HepG2 (cell line): ENCODE measurements at regions not wholly inside any gene's neighbourhood (a gene's known extent, or its start where the extent isn't known, plus 50 kb on each side); places are given as distances from the start of the nearest gene placed in this dataset.

Experiments used
- ATAC-seq: fragments of 200-7000 bp; cut with Tn5 transposase; 3 replicates; pipeline ENCODE4 v1.9.1; 2020; ENCODE audit warnings: mild to moderate bottlenecking, moderate library complexity
- BruUV-seq: library from RNA; stranded (reverse); fragments of 400-500 nt; replicated peaks from 2 replicates; lab custom pipeline; 2021; lab: Mats Ljungman, UMichigan
- CTCF ChIA-PET: fragments of 300-600 bp; formaldehyde crosslinking; extraction: SDS; loops from one replicate; lab custom pipeline; 2021; ENCODE audit warnings: low total read pairs, inconsistent platforms, low intra/inter-chr PET ratio; lab: Yijun Ruan, JAX
- POLR2A ChIA-PET: fragments of 350-600 bp; sonication (Branson Sonifier 250); formaldehyde crosslinking; loops from one replicate; lab custom pipeline; 2020; ENCODE audit warnings: antibody characterized with exemption, inconsistent platforms; lab: Yijun Ruan, JAX
- DNase-seq: peaks from one replicate; pipeline ENCODE4 v3.0.0-alpha.2; 2015; ENCODE audit warnings: low spot score
- FAIRE-seq: peaks from 3 replicates; lab custom pipeline; 2011; peaks lifted over from hg19 to GRCh38; lab: Jason Lieb, UNC
- H2AFZ ChIP-seq: one replicate; pipeline ENCODE4 v1.6.1; 2011; ENCODE audit warnings: low read length, inconsistent platforms
- H3K27ac ChIP-seq: fragments of 300-600 bp; 3 replicates; pipeline ENCODE4 v1.8.0; 2011; ENCODE audit warnings: mixed run types, mild to moderate bottlenecking, mixed read lengths, low read length, inconsistent platforms; ENCODE audit not compliant: insufficient read depth; ENCODE audit errors: extremely low read length
- H3K27me3 ChIP-seq, 2 experiments: fragments of 200-600 bp in 1 of 2; 2 replicates in 1 of 2; 3 replicates in 1 of 2; pipeline versions ENCODE4 v1.6.0 to v1.8.0; 2011; ENCODE audit warnings: low read length in 2 of 2, mild to moderate bottlenecking in 2 of 2, moderate library complexity in 2 of 2, inconsistent platforms in 1 of 2; ENCODE audit not compliant: insufficient read depth in 2 of 2, control insufficient read depth in 1 of 2
- H3K36me3 ChIP-seq, 2 experiments: fragments of 200-600 bp in 1 of 2; replicated peaks in 1 of 2; 2 replicates in 1 of 2; 3 replicates in 1 of 2; pipeline versions ENCODE4 v1.5.1 to v1.8.0; 2011; ENCODE audit warnings: low read length in 2 of 2, inconsistent platforms in 1 of 2; ENCODE audit not compliant: insufficient read depth in 2 of 2, control insufficient read depth in 1 of 2
- H3K4me1 ChIP-seq: 2 replicates; pipeline ENCODE4 v1.5.1; 2012; ENCODE audit warnings: low read length, inconsistent platforms; ENCODE audit not compliant: insufficient read depth
- H3K4me2 ChIP-seq: 2 replicates; pipeline ENCODE4 v1.6.0; 2011; ENCODE audit warnings: low read depth, low read length, inconsistent platforms
- H3K4me3 ChIP-seq, 3 experiments: fragments of 200-600 bp in 1 of 3; sonication (generic), shearing (Covaris generic) in 1 of 3; replicated peaks in 1 of 3; 2 replicates each; pipeline ENCODE4 v1.5.1; 2011 to 2016; ENCODE audit warnings: low read length in 3 of 3, inconsistent platforms in 2 of 3, low read depth in 2 of 3, mild to moderate bottlenecking in 2 of 3, control low read depth in 1 of 3, mixed read lengths in 1 of 3; ENCODE audit not compliant: insufficient read depth in 1 of 3
- H3K79me2 ChIP-seq: one replicate; pipeline ENCODE4 v1.6.1; 2011; ENCODE audit warnings: low read length, inconsistent platforms; ENCODE audit not compliant: insufficient read depth
- H3K9ac ChIP-seq: 2 replicates; pipeline ENCODE4 v1.6.0; 2011; ENCODE audit warnings: mild to moderate bottlenecking, low read depth, low read length, inconsistent platforms; ENCODE audit not compliant: insufficient read depth
- H3K9me3 ChIP-seq: 2 replicates; pipeline ENCODE4 v1.5.1; 2012; ENCODE audit warnings: mild to moderate bottlenecking, low read length
- H4K20me1 ChIP-seq: 2 replicates; pipeline ENCODE4 v1.6.0; 2011; ENCODE audit warnings: inconsistent platforms, mild to moderate bottlenecking, low read length, moderate library complexity; ENCODE audit not compliant: insufficient read depth
- ELF4 ChIP-seq: sonication (generic); formaldehyde crosslinking; IDR thresholded peaks from 2 replicates; pipeline ENCODE4 v1.5.0; 2020; ENCODE audit warnings: missing genetic modification reagents, mild to moderate bottlenecking, moderate library complexity, borderline replicate concordance
- HOXA3 ChIP-seq: sonication (generic); formaldehyde crosslinking; IDR thresholded peaks from 2 replicates; pipeline ENCODE4 v1.5.0; 2020; ENCODE audit warnings: missing genetic modification reagents
- MAFF ChIP-seq: IDR thresholded peaks from 2 replicates; pipeline ENCODE4 v1.6.1; 2011; ENCODE audit warnings: low read depth, low read length, improper control_type of control experiment
- RAD51 ChIP-seq: fragments of 450-650 bp; IDR thresholded peaks from 2 replicates; pipeline ENCODE4 v1.6.1; 2016; ENCODE audit warnings: borderline replicate concordance
- SALL1 ChIP-seq: sonication (generic); formaldehyde crosslinking; IDR thresholded peaks from 2 replicates; pipeline ENCODE4 v1.8.0; 2022; ENCODE audit warnings: mild to moderate bottlenecking, missing genetic modification reagents
- ZBTB7B ChIP-seq: sonication (generic); formaldehyde crosslinking; IDR thresholded peaks from 2 replicates; pipeline ENCODE4 v1.4.0; 2020; ENCODE audit warnings: missing genetic modification reagents
- ZFP41 ChIP-seq: sonication (generic); formaldehyde crosslinking; IDR thresholded peaks from 2 replicates; pipeline ENCODE4 v1.4.0; 2020; ENCODE audit warnings: mild to moderate bottlenecking, missing genetic modification reagents, borderline replicate concordance
- ZNF263 ChIP-seq: sonication (generic); formaldehyde crosslinking; IDR thresholded peaks from 2 replicates; pipeline ENCODE4 v1.4.0; 2020; ENCODE audit warnings: missing genetic modification reagents
- ZNF274 ChIP-seq: sonication (generic); formaldehyde crosslinking; IDR thresholded peaks from 2 replicates; pipeline ENCODE4 v1.5.1; 2020; ENCODE audit warnings: mild to moderate bottlenecking, missing genetic modification reagents
- ZNF326 ChIP-seq: sonication (generic); formaldehyde crosslinking; IDR thresholded peaks from 2 replicates; pipeline ENCODE4 v1.4.0; 2020; ENCODE audit warnings: missing genetic modification reagents, borderline replicate concordance
- ZNF775 ChIP-seq: sonication (generic); formaldehyde crosslinking; IDR thresholded peaks from 2 replicates; pipeline ENCODE4 v1.4.0; 2020; ENCODE audit warnings: missing genetic modification reagents, mild to moderate bottlenecking, moderate library complexity, borderline replicate concordance
- ZSCAN29 ChIP-seq: sonication (generic); formaldehyde crosslinking; conservative IDR thresholded peaks from 2 replicates; pipeline ENCODE4 v1.4.0; 2020; ENCODE audit warnings: mild to moderate bottlenecking, missing genetic modification reagents
- WGBS: methylation state at CpG from one replicate; pipeline ENCODE4 v1.1.6; 2017; ENCODE audit warnings: low lambda C conversion rate; 5-methylcytosine and 5-hydroxymethylcytosine counted together
- in situ Hi-C: cut with HindIII; loops from 2 replicates; pipeline ENCODE4 v1.10.0; 2017; ENCODE audit warnings: low pct_unique_long_range_greater_than_20kb; ENCODE audit not compliant: extremely low pct_ligation_motif_present
- intact Hi-C: fragments of 100-400 bp; cut with micrococcal nuclease; formaldehyde crosslinking; loops from one replicate; pipeline ENCODE4 v1.10.0; 2022; ENCODE audit not compliant: unreplicated experiment
- TF ChIP-seq, protein P1 (sequence below): sonication (generic); formaldehyde crosslinking; IDR thresholded peaks from 2 replicates; pipeline ENCODE4 v1.8.0; 2022; ENCODE audit warnings: mild to moderate bottlenecking, missing genetic modification reagents, moderate library complexity

DNA sequence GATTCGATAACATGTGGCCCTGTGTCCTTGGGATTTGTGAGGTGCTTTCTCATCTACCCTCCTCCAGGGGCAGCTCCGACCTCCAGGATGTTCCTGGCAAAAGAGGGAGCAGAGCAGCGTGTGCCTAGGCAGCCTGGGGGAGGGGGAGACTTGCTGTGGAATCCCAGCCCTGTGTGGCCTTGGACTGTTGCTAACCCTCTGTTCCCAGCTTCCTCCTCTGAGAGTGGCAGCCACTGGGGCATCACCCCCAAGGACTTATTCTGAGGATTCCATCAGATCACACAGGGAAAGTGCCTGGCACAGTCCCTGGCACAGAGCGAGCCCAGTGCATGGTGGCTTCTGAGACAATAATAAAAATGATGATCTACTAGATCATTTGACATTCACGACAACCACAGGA, 265.1 kb upstream of the MVB12B start:
- FAIRE-seq (no peak), ATAC-seq (no peak; the same call in 2 of the 3 replicates), DNase-seq (no peak)
- Histone ChIP-seq H3K36me3 (no peaks in the 10 kb centered on the region), H3K9ac (no peak overlapping the region), H3K4me3 (no peak overlapping the region), H3K27me3 (peaks cover 0 to 21% of the 10 kb centered on the region in 2 experiments; a peak in 1 of 5 replicates), H3K4me2 (no peak overlapping the region), H3K9me3 (no peaks in the 10 kb centered on the region), H2AFZ (no peak overlapping the region), H3K79me2 (no peaks in the 10 kb centered on the region), H3K27ac (no peak overlapping the region), H3K4me1 (no peaks in the 10 kb centered on the region), H4K20me1 (0 out of 2 replicates have a peak, but pooled peaks cover 3% of the 10 kb centered on the region)
- in situ Hi-C loops, result no loop called here
- POLR2A ChIA-PET, result no interaction called here
- intact Hi-C loops, result no loop called here
- WGBS, result 21% methylated on average over 3 of the region's 5 CpGs
- TF ChIP-seq ZSCAN29 (no peak), HOXA3 (no peak), ZNF263 (CRISPR knock-in tag) (no peak), ZNF274 (CRISPR knock-in tag) (no peak), ELF4 (CRISPR knock-in tag) (no peak), SALL1 (CRISPR knock-in tag) (no peak), ZNF326 (CRISPR knock-in tag) (no peak), ZNF775 (no peak), ZBTB7B (no peak), ZFP41 (CRISPR knock-in tag) (no peak), MAFF (no peak), RAD51 (no peak)
- TF ChIP-seq, protein P1, sequence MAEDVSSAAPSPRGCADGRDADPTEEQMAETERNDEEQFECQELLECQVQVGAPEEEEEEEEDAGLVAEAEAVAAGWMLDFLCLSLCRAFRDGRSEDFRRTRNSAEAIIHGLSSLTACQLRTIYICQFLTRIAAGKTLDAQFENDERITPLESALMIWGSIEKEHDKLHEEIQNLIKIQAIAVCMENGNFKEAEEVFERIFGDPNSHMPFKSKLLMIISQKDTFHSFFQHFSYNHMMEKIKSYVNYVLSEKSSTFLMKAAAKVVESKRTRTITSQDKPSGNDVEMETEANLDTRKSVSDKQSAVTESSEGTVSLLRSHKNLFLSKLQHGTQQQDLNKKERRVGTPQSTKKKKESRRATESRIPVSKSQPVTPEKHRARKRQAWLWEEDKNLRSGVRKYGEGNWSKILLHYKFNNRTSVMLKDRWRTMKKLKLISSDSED, result no peak
- BruUV-seq, result no TSS peak
- CTCF ChIA-PET, result no interaction called here
